GM18499 (cell line): ENCODE measurements at regions not wholly inside any gene's neighbourhood (a gene's known extent, or its start where the extent isn't known, plus 50 kb on each side); places are given as distances from the start of the nearest gene placed in this dataset.
"Not testable (repeated sequence)": the region's sequence is repeated elsewhere in the genome, so short reads cannot be mapped to it uniquely, and the experiment has no call there.

Experiments used
- ATAC-seq: cut with Tn5 transposase; IDR thresholded peaks from one replicate; pipeline ENCODE4 v1.9.1; 2021; ENCODE audit warnings: moderate number of reproducible peaks; ENCODE audit not compliant: insufficient read depth, unreplicated experiment

DNA sequence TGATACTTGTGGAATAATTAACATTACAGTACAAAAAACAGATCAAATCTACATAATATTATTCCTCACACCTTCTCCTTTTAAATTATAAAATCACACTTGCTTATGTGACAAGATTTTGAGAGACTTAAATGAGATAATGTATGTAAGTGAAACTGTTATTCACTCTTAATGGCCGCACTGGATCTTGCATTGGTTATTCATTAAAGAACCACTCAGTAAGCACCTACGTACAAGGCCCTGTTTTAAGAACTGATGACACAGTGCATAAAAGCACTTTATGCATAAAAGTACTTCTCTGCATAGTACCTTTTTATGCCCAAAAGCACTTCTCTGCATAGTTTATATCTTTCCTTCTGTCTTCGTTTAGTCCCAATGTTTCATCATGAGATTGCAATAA lies 172.1 kb downstream of the GOLGA6L6 start:
- ATAC-seq, result no peak

DNA sequence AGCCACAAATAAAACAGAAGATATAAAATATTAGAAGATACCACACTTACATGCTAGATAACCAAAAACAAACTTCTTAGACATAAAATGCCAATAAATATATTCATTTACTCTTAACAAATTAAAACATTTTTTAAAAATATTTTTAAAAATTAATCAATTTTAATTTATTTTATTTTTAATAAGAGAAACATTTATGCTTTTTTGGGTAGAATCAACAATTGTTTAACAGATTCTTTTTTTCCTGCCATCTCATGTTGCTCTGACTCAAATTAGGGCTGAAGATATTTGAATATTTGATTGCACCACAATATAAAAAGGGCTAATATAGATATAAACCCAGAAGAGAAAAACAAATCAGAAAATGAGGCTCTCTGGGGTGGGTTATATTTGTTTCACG lies 172.6 kb downstream of the GOLGA6L6 start:
- no peak for ATAC-seq

DNA sequence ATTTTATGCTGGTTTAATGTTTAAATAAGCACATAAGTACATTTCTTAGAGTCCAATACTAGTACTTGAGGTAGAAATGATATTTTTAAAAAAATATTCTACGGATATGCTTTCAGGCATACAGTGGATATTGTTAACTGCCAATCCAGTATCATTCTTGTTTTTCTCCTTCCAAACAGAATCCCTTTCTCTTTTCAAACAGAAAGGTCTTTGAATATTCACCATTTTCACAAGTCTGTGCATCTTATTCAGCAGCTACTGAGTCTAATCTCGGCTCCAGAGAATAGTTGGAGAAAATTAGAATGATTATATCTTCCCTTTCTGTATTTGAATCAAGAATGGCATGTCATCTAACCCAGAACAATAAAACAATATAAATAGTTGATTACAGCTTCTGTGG lies 174.5 kb downstream of the GOLGA6L6 start:
- no peak for ATAC-seq

GRCh38 chr15:20363591-20363990 lies 178.0 kb downstream of the GOLGA6L6 start:
- ATAC-seq, result not testable (repeated sequence)

DNA sequence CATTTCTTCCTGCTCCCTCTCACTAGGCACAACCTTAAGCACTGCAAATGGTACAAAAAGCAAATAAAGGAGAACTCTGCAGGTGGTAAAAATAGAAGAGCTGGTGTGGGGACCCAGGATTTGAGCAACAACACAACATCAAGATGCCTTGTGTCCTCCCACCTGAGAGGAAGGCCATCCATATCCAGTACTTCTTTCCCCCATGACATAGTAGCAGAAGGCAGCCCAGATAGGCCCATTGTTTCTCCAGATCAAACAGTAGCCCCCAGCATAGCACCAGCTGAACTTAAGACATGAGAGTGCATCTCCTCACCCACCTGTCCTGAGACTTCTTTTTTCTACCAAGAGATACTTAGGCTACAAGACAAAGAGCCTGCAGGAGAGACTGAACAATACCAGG lies 180.5 kb downstream of the GOLGA6L6 start:
- ATAC-seq, result no peak

DNA sequence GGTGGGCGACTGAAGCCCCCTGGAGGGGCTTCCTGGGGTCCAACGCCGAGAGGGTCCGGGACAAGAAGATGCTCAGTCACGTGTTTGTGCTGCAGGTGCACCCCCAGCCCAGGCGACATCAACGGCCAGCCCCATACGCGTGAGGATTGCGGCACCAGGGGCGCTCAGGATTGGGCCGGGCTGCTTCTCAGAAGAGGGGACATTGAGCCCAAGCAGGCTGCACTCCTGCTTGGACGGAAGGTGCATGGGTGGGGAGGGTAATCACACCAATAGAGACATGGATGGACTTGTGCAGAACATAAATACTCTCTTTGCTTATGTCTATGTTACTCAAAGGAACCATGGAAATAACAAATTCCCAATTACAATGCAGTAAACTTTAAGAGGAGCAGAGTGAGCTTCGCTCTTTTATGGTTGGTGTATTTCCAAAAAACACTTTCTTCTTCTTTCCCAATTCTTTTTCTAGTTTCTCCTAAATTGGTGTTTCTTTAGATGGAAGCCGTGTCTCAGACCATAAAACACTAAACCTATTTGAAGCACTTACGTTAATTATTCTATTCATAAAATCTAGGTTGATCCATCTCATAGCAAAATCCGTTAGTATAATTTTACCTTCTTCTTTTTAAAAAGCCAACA lies 182.7 kb downstream of the GOLGA6L6 start:
- ATAC-seq, result no peak

- ATAC-seq, result no peak
Measured at GRCh38 chr15:20358066-20358778, 183.4 kb downstream of the GOLGA6L6 start.

DNA sequence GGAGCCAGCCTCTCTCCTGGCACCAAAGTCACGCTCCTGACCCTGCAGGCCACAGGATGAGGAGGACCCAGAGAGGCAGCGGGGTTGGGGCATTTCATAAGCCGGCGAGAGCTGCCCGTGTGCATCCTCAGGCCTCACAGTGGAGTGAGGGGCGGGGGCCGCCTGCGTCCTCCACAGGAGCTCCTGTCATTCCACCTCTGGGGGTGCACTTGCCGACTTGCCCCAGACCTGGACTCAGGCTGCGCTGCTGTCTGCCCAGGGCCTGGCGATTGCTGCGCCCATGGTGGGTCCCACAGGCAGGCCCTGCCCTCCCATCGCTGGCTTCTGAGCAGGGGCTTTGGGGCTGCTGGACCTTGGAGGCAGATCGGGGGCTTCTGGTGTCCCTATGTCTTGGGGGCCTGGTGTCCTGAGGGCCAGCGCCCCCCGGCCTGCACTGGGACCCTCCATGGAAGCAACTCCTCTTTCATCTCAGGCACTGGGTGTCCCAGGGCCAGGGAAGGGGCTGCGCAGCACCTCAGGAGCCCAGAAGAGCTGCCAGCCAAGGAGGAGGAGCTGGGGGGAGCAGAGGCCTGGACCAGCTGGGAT lies 184.0 kb downstream of the GOLGA6L6 start:
- ATAC-seq, result no peak

DNA sequence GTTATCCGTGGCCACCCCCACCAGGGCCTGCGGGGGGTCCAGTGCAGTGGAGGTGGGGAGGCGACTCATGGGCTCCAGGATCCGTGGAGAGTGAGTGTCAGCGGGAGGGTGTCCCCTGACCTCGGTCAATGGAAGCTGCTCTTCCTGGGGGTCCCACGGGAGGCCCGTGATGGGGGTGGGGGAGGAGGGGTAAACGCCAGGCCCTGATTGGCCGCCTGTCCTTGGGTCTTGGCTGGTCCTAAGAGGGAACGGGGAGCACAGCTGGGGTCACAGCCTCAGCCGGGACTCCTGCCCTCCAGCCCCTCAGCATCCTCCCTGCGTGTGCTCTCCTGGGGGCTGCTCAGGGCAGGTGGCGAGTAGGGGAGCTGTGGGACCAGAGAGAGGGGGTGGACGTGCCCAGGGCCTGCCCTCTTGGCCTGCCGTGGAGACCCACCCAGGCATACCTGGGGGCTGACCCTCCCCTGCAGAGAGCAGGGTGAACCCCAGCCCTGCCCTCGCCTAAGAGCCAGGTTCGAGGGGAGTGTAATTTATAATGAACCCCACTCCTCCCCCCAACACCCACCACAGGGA lies 184.6 kb downstream of the GOLGA6L6 start:
- ATAC-seq, result no peak

DNA sequence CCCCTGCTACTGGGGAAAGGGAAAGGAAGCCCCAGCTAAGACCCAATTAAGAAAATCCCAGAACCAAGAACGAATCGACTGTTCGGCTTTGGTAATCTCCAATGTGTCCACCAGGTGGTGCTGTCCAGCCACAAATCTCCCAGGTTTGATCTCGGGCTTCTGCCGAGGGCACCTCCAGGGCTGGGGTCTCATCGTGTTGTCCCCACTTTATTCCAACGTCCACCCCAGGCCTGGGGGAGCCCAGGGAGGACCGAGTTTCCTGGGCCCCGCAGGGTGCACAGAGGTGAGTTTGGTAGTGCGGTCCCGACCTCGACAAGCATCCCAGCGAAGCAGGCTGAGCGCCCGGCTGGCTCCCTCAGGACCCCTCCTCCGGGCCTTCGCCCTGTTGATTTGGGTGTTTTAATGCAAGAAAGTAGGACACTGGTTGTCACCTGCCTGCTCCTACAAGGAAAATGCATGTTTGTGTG lies 185.1 kb downstream of the GOLGA6L6 start:
- ATAC-seq, result no peak

- ATAC-seq, result no peak
Measured at GRCh38 chr15:20355256-20355868, 186.2 kb downstream of the GOLGA6L6 start.

DNA sequence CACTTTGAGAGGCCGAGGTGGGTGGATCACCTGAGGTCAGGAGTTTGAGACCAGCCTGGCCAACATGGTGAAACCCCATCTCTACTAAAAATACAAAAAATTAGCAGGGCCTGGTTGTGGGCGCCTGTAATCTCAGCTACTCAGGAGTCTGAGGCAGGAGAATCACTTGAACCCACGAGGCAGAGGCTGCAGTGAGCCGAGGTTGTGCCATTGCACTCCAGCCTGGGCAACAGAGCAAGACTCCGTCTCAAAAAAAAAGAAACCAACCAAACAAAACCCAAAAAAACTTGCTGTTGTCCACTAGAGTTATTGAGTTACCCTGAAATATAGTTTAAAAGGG lies 186.7 kb downstream of the GOLGA6L6 start:
- not testable (repeated sequence) for ATAC-seq

DNA sequence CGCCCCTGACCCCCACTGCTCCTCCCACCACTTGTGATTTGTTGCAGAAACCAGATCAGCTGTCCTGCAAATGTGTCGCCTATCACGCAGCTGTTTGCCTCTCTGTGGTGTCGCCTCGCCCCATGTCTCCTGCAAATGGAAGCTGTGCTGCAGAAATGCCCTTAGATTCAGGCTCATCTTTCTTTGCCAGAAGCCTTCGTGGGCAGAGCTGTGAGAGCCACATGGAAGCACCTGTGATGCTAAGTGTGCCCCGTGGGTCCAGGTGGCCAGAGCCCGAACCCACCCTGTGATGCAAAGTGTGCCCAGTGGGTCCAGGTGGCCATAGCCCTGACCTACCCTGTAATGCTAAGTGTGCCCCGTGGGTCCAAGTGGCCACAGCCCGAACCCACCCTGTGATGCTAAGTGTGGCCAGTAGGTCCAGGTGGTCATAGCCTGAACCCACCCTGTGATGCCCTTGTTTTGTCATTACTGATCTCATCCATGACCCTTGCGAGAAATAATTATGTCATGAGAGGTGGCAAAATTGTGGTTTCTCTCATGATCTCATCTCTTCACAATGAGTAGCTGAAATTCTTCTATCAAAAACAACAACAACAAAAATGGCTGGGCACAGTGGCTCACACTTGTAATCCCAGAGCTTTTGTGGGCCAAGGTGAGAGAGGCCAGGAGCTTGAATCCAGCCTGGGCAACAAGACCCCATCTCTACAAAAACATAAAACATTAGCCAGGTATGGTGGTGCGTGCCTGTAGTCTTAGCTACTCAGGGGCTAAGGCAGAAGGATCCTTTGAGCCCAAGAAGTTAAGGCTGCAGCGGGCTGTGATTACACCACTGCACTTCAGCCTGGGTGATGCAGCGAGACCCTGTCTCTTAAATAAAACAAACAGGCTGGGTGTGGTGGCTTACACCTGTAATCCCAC lies 187.4 kb downstream of the GOLGA6L6 start:
- no peak for ATAC-seq

GRCh38 chr15:20352241-20353200 lies 189.1 kb downstream of the GOLGA6L6 start:
- ATAC-seq, result no peak

GRCh38 chr15:20351448-20351971 lies 190.1 kb downstream of the GOLGA6L6 start:
- ATAC-seq, result no peak

- no peak for ATAC-seq
Measured at GRCh38 chr15:20349774-20350498, 191.7 kb downstream of the GOLGA6L6 start.

DNA sequence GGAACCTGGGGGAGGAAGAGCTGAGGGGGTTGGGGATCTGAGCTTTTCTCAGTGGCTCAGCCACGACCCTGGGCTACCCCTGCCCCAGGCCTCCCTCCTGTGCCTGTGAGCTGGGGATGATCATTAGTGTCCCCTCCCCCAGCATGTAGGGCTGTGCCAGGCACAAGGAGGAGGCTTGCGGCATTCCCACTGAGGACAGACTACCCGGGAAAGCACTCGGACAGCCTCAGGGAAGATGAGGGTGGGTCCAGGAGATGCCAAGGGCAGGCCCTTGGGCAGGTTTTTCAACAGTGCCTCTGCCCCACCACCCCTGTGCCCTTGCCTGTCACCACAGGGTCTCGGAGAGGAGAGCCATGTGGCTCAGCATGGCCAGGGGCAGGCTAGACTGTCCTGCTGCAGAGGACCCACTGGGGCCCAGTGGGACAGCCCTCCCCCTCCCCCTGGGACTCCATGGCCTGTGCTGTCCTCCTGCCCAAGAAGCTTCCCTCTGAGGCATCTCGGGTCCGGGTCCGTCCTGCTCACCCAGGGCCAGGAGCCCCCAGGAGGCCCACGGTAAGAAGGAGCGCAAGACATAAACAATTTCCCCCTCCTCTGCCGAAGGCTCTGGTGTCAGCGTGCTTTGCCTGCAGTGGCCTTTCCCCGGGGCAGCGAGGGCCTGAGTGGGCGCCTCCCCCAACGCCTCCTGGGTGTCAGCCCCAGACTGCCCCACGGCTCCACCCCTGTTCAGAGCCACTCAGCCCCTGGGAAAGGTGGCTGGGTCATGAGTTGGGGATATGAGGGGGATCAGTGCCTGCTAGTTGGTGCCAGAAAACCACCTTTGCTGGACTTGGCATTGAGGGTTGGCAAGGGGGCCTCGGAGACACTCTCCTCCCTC lies 192.5 kb downstream of the GOLGA6L6 start:
- ATAC-seq, result no peak
